Chondrocyte (in vitro differentiated cells): ENCODE measurements at regions not wholly inside any gene's neighbourhood (a gene's known extent, or its start where the extent isn't known, plus 50 kb on each side); places are given as distances from the start of the nearest gene placed in this dataset.

Experiments
- DNase-seq: peaks from one replicate; pipeline ENCODE4 v3.0.0; 2021; ENCODE audit warnings: mixed read lengths, low spot score
- H3K27ac Mint-ChIP-seq: one replicate; pipeline ENCODE4 v1.8.0; 2021; ENCODE audit warnings: mild to moderate bottlenecking, moderate library complexity, mixed read lengths; ENCODE audit not compliant: unreplicated experiment
- H3K27me3 Mint-ChIP-seq: 2 replicates; pipeline ENCODE4 v1.8.0; 2021; ENCODE audit warnings: low read depth, mixed read lengths
- H3K36me3 Mint-ChIP-seq: 2 replicates; pipeline ENCODE4 v1.8.0; 2021; ENCODE audit warnings: low read depth, mixed read lengths
- H3K4me1 Mint-ChIP-seq: 2 replicates; pipeline ENCODE4 v1.8.0; 2021; ENCODE audit warnings: low read depth, mild to moderate bottlenecking, mixed read lengths
- H3K4me3 Mint-ChIP-seq: one replicate; pipeline ENCODE4 v1.8.0; 2021; ENCODE audit warnings: mild to moderate bottlenecking, moderate library complexity, mixed read lengths; ENCODE audit not compliant: unreplicated experiment
- H3K9me3 Mint-ChIP-seq: 2 replicates; pipeline ENCODE4 v1.8.0; 2021; ENCODE audit warnings: low read depth, mixed read lengths
- TF ChIP-seq, protein P1 (sequence below): fragments of 200-600 bp; sonication (generic); IDR thresholded peaks from 2 replicates; pipeline ENCODE4 v1.5.0; 2021; ENCODE audit warnings: antibody characterized with exemption, mild to moderate bottlenecking, moderate library complexity

DNA sequence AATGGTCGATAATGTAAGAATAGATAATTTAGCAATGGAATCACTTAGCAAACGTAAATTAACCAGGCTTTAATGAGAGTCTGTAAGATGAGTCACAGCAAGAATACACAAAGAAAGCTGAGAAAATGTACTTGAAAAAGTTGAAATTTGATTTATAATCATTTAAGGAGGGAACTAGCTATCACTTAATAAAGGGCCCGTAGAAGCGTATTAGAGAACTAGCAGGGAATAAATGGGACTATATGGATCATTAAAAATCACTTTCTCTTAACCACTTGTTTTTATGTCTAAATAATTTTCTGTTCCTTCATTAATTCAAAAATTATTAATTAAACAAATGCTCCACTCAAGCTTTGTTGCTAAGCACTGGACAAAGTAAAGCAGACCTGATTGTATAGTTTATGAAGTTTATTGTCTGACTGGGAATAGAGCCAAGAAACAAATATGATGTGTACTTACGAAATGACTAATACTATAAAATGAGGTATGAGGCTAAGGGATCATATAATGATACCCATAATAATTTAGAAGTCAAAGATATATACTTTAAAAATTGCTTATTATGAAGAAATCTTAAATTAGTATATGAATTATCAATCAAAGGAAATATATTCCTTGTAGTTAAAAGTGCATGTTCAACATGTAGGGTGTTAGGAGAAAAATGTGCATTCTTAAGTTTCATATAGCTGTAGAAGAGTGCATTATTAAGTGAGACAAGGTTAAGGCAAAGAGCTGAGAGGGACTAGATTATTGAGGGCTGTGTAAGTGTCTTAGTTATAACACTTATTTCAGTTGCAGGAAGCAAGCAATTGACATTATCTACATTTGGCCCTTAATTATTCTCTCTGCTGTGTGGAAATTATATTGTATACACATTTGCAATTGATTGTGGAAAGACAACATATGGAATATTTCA lies 196.8 kb downstream of the PRDM9 start:
- no peak for DNase-seq
- H3K4me3 Mint-ChIP-seq: no peak overlapping the region
- H3K9me3 Mint-ChIP-seq: no peaks in the 10 kb centered on the region
- no peaks in the 10 kb centered on the region for H3K36me3 Mint-ChIP-seq
- no peaks in the 10 kb centered on the region for H3K4me1 Mint-ChIP-seq
- no peak overlapping the region for H3K27ac Mint-ChIP-seq
- no peaks in the 10 kb centered on the region for H3K27me3 Mint-ChIP-seq
- TF ChIP-seq, protein P1, sequence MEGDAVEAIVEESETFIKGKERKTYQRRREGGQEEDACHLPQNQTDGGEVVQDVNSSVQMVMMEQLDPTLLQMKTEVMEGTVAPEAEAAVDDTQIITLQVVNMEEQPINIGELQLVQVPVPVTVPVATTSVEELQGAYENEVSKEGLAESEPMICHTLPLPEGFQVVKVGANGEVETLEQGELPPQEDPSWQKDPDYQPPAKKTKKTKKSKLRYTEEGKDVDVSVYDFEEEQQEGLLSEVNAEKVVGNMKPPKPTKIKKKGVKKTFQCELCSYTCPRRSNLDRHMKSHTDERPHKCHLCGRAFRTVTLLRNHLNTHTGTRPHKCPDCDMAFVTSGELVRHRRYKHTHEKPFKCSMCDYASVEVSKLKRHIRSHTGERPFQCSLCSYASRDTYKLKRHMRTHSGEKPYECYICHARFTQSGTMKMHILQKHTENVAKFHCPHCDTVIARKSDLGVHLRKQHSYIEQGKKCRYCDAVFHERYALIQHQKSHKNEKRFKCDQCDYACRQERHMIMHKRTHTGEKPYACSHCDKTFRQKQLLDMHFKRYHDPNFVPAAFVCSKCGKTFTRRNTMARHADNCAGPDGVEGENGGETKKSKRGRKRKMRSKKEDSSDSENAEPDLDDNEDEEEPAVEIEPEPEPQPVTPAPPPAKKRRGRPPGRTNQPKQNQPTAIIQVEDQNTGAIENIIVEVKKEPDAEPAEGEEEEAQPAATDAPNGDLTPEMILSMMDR: no peak

DNA sequence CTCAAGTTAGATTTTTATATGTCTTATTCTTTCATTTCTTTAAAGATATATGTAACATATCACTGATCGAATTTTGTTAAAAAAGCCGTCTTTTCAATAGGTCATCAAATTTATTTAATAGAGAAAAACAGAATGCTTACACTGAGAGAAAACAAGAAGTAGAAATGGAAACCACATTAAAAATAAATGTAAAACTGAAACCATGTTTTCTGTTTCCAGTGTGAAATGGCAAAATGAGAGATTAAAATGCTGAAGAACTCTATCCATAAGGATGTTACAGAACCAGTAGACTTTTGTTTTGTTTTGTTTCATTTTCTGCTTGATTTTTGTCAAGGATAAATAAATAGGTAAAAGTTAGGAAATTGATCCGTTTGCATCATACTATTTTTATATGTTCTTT lies 210.1 kb downstream of the PRDM9 start:
- no peak for DNase-seq
- H3K4me1 Mint-ChIP-seq: no peaks in the 10 kb centered on the region
- TF ChIP-seq, protein P1: no peak
- H3K9me3 Mint-ChIP-seq: peaks cover 8% of the 10 kb centered on the region
- H3K27me3 Mint-ChIP-seq: no peaks in the 10 kb centered on the region
- no peak overlapping the region for H3K27ac Mint-ChIP-seq
- no peaks in the 10 kb centered on the region for H3K36me3 Mint-ChIP-seq
- H3K4me3 Mint-ChIP-seq: no peak overlapping the region

DNA sequence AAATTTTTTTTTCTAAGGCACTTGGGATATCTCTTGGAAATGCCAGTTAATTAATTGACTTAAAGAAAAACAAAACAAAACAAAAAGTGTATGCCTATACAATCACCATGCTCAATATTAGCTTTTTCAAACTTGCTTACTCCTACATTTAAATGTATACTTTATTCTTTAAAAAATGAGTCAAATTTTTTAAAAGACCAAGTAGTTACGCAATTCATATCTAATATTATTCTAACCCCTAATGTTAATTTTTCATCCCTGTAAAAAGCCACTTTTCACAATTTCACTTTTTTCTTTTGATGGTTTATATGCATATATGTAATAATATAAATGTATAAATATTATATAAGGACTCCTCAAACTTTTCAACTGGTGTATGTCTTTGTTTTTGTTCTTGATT lies 211.2 kb downstream of the PRDM9 start:
- Mint-ChIP-seq H3K4me1 (no peaks in the 10 kb centered on the region), H3K27ac (no peak overlapping the region), H3K4me3 (no peak overlapping the region), H3K27me3 (no peaks in the 10 kb centered on the region), H3K9me3 (peaks cover under 1% of the 10 kb centered on the region), H3K36me3 (no peaks in the 10 kb centered on the region)
- DNase-seq: no peak
- TF ChIP-seq, protein P1: no peak

DNA sequence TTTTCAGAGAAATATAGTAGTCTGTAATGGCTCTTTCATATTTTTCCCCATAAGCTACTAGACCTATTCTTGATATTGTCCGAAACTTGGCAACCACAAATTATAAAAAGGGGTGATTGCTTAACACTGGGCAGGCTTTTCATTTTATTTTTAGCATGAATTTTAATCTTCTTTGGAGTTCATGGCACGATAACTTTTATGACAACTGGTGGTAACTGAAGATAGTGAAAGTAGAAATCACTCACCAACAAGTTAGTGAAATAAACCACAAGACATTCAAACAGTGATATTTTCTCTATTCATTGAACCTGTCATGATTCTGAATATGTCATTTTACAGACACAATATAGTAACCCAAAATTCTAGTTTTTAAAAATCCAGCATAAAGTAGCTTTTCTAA lies 213.9 kb downstream of the PRDM9 start:
- Mint-ChIP-seq H3K4me1 (no peaks in the 10 kb centered on the region), H3K27me3 (no peaks in the 10 kb centered on the region), H3K4me3 (no peak overlapping the region), H3K9me3 (no peaks in the 10 kb centered on the region), H3K27ac (no peak overlapping the region), H3K36me3 (no peaks in the 10 kb centered on the region)
- TF ChIP-seq, protein P1: no peak
- DNase-seq: no peak

DNA sequence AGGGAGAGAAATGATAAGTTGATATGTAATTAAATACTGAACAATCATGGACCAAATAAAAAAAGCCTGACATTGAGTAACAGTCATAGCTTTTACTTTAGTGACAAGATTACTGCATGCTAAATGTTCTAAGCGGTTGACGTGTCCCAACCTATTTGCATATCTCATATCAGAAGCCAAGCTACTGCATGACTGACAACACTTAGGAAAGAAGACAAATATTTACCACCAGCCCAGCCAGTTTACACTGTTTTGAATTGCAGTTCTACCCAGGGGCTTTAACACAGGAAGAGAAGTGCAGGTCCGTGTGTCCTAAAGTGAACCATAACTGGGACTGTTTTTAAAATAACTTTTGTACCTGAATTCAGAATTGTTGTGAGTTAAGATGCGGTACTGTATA lies 219.9 kb downstream of the PRDM9 start:
- DNase-seq: no peak
- H3K4me1 Mint-ChIP-seq: no peaks in the 10 kb centered on the region
- H3K36me3 Mint-ChIP-seq: no peaks in the 10 kb centered on the region
- TF ChIP-seq, protein P1: no peak
- no peaks in the 10 kb centered on the region for H3K27me3 Mint-ChIP-seq
- H3K4me3 Mint-ChIP-seq: no peak overlapping the region
- no peak overlapping the region for H3K27ac Mint-ChIP-seq
- no peaks in the 10 kb centered on the region for H3K9me3 Mint-ChIP-seq
